ENCODE measurements at regions not wholly inside any gene's neighbourhood (a gene's known extent, or its start where the extent isn't known, plus 50 kb on each side); places are given as distances from the start of the nearest gene placed in this dataset.

DNA sequence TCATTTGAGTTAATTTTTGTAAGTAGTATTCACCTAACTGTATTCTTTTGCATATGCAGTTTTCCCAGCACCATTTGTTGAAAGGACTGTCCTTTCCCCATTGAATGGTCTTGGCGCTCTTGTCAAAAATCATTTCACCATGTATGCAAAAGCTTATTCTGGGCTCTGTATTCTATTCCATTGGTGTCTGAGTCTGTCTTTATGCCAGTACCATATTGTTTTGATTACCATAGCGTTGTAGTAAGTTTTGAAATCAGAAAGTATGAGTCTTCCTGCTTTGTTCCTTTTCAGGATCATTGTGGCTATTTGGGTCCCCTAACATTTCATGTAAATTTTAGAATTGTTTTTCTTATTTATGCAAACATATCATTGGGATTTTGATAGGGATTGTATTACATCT, 508.7 kb upstream of the RGS6 start:
- DNase-seq, result no peak
- Histone ChIP-seq H3K9me3 (peaks cover 0 to 16% (median 8%) of the 10 kb centered on the region in 4 donors), H3K27ac (no peak overlapping the region), H3K4me3 (no peak overlapping the region), H3K27me3 (no peaks in the 10 kb centered on the region), H3K36me3 (no peaks in the 10 kb centered on the region), H3K4me1 (no peaks in the 10 kb centered on the region)
- ATAC-seq (ENCODE audit: low FRiP score in 2 of 2), result no peak
- 97 to 98% methylated on average over 2 of the region's 2 CpGs for WGBS, 2 donors
- TF ChIP-seq, protein P1, sequence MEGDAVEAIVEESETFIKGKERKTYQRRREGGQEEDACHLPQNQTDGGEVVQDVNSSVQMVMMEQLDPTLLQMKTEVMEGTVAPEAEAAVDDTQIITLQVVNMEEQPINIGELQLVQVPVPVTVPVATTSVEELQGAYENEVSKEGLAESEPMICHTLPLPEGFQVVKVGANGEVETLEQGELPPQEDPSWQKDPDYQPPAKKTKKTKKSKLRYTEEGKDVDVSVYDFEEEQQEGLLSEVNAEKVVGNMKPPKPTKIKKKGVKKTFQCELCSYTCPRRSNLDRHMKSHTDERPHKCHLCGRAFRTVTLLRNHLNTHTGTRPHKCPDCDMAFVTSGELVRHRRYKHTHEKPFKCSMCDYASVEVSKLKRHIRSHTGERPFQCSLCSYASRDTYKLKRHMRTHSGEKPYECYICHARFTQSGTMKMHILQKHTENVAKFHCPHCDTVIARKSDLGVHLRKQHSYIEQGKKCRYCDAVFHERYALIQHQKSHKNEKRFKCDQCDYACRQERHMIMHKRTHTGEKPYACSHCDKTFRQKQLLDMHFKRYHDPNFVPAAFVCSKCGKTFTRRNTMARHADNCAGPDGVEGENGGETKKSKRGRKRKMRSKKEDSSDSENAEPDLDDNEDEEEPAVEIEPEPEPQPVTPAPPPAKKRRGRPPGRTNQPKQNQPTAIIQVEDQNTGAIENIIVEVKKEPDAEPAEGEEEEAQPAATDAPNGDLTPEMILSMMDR (IDR thresholded peaks at IDR 0.05), result no peak

DNA sequence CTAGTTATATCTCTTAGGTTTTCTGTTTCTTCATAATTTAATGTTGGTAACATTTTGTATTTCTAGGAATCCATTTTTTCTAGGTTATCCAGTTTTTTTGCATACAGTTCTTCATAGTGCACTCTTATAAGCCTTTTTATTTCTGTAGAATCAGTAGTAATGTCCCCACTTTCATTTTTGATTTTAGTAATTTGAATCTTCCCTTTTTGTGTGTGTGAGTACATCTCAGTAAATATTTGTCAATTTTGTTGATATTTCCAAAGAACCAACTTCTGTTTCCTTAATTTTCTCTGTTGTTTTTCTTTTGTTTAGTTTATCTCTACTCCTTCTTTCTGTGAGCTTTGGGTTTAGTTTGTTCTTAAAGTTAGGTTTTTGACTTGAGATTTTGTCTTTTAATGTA, 507.3 kb upstream of the RGS6 start:
- TF ChIP-seq POLR2A (IDR thresholded peaks at IDR 0.05) (no peak), POLR2AphosphoS5 (IDR thresholded peaks at IDR 0.05) (no peak), EP300 (IDR thresholded peaks at IDR 0.05) (no peak)
- TF ChIP-seq, protein P1 (IDR thresholded peaks at IDR 0.05), result no peak
- ATAC-seq (ENCODE audit: low FRiP score in 2 of 2), result no peak

DNA sequence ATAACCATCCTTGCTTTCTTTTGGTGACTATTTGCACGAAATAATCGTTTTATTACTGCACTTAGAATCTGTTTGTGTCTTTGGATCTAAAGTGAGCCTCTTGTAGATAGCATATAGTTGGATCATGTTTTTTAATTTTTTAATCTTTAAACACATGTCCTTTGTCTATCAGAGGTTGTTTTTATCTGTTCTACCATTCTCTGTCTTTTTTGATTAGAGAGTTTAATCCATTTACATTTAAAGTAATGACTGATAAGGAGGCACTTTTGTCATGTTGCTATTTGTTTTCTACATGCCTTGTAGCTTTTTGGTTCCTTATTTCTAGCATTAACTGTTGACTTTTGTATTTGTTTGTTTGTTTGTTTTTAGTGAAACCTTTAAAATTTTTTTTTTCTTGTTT, 506.2 kb upstream of the RGS6 start:
- H3K4me1 ChIP-seq, result no peaks in the 10 kb centered on the region
- no peaks in the 10 kb centered on the region for H3K27me3 ChIP-seq
- no peaks in the 10 kb centered on the region for H3K36me3 ChIP-seq
- ATAC-seq (ENCODE audit: low FRiP score in 2 of 2) (no peak), DNase-seq (no peak)
- H3K9me3 ChIP-seq, result peaks cover 0 to 16% (median 8%) of the 10 kb centered on the region in 4 donors
- 93 to 99% methylated on average over 2 of the region's 2 CpGs for WGBS, 2 donors
- no peak for TF ChIP-seq POLR2AphosphoS5 (IDR thresholded peaks at IDR 0.05)
- TF ChIP-seq, protein P1 (IDR thresholded peaks at IDR 0.05), result no peak
- H3K27ac ChIP-seq, result no peak overlapping the region
- no peak overlapping the region for H3K4me3 ChIP-seq

More for the DNA sequence above, 507.3 kb upstream of the RGS6 start:
- DNase-seq, result no peak
- H3K4me1 ChIP-seq, result no peaks in the 10 kb centered on the region
- no peaks in the 10 kb centered on the region for H3K36me3 ChIP-seq
- H3K4me3 ChIP-seq, result no peak overlapping the region
- no peak overlapping the region for H3K27ac ChIP-seq
- peaks cover 0 to 16% (median 8%) of the 10 kb centered on the region in 4 donors for H3K9me3 ChIP-seq
- H3K27me3 ChIP-seq, result no peaks in the 10 kb centered on the region

DNA sequence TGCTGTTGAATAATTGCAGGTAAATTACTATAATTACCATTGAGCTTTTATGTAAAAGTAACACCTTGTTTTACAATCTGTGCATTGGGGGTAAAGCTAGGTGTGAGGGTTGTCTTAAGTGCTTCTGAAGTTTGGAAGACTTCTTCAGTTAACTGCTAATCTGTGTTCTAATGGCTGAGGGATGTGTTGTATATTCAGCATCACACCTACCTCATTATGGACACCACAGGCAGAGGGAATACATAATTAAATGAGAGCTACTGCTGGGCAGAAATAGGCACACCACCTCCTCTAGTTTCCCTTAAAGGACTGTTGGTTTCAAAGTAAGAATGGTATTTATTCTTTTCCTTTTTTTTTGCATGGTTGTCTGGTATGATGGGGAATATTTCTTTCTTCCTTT, 502.3 kb upstream of the RGS6 start:
- Histone ChIP-seq H3K27me3 (no peaks in the 10 kb centered on the region), H3K36me3 (no peaks in the 10 kb centered on the region), H3K4me1 (no peaks in the 10 kb centered on the region), H3K4me3 (no peak overlapping the region), H3K9me3 (peaks cover 0 to 8% (median 6%) of the 10 kb centered on the region in 4 donors), H3K27ac (no peak overlapping the region)
- ATAC-seq (ENCODE audit: low FRiP score in 2 of 2), result no peak
- DNase-seq, result no peak
- TF ChIP-seq POLR2A (IDR thresholded peaks at IDR 0.05) (no peak), POLR2AphosphoS5 (IDR thresholded peaks at IDR 0.05) (no peak), EP300 (IDR thresholded peaks at IDR 0.05) (no peak)
- TF ChIP-seq, protein P1 (IDR thresholded peaks at IDR 0.05), result no peak

DNA sequence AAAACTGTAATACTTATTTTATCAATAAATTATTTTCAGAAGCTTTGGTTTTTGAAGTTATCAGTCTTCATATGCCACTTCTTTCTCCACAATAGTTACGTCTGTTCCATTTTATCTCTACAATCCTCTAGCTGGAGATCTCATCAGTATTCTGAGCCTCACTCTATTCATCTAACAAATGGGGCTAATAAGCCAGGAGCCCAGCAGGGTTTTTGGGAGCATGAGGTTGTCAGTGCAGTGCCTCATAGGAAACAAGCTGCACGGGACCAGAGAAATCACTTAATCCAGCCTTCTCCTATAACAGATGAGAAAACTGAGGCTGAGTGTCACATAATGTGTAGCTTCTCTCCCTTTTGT, 501.9 kb upstream of the RGS6 start:
- TF ChIP-seq POLR2A (IDR thresholded peaks at IDR 0.05) (no peak), EP300 (IDR thresholded peaks at IDR 0.05) (no peak)
- TF ChIP-seq, protein P1 (IDR thresholded peaks at IDR 0.05), result no peak

More for the DNA sequence above, 501.9 kb upstream of the RGS6 start:
- Histone ChIP-seq H3K4me1 (no peaks in the 10 kb centered on the region), H3K27me3 (no peaks in the 10 kb centered on the region), H3K36me3 (no peaks in the 10 kb centered on the region), H3K4me3 (no peak overlapping the region), H3K27ac (no peak overlapping the region), H3K9me3 (peaks cover 0 to 8% (median 5%) of the 10 kb centered on the region in 4 donors)
- WGBS, 2 donors, result 92 to 95% methylated on average over 2 of the region's 2 CpGs
- ATAC-seq (ENCODE audit: low FRiP score in 2 of 2), result no peak
- no peak for DNase-seq
